ENCODE measurements at regions not wholly inside any gene's neighbourhood (a gene's known extent, or its start where the extent isn't known, plus 50 kb on each side); places are given as distances from the start of the nearest gene placed in this dataset.

DNA sequence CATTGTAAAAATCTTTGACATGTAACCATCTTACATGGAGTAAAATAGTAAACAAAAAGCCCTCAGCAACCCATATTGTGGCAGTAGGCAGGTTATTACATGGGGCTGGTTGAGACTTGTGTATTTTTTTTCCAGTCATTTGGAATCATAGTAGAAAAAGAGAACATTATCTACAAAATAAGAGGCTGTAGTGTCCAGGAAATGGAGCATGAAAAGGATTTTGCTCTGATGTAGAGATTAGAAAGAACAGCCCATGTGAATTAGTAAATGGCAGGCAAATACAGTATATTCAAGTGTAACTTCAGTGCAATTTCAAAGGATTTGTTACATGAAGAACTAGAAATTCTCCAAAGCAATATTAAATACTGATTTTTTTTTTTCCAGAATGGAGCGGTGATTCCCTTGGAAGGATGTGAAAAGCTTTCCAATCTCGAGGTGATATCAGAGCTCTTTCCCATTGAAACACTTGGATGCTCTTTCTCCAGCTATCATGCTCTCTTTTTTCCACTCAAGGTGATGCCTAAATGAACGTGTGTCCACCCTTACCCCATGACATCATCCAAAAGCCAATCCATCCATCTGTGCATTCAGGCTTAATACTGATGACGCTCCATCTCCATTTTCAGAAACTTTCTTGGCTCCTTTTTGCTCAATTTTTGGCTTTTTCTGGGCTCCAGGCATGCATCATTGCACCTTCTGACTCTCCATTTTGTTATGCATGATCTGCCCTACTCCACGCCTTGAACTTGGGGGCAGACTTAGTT, 1034.7 kb downstream of the TYW1 start:
- no peak for DNase-seq (ENCODE audit: low read depth in 4 of 6, low spot score in 6 of 6)
- Histone ChIP-seq H3K9me3 (ENCODE audit: control insufficient read depth, insufficient read depth, low read length) (no peaks in the 10 kb centered on the region), H3K27me3 (ENCODE audit: control insufficient read depth, insufficient read depth, low read length) (no peaks in the 10 kb centered on the region), H3K27ac (ENCODE audit: low read depth, low read length) (no peak overlapping the region), H3K4me3 (ENCODE audit: low read depth, low read length) (no peak overlapping the region), H3K36me3 (ENCODE audit: control insufficient read depth, insufficient read depth, low read length) (no peaks in the 10 kb centered on the region), H3K4me1 (ENCODE audit: control insufficient read depth, insufficient read depth, low read length) (no peaks in the 10 kb centered on the region)
- 91% methylated on average over 3 of the region's 5 CpGs for WGBS (ENCODE audit: insufficient coverage)

DNA sequence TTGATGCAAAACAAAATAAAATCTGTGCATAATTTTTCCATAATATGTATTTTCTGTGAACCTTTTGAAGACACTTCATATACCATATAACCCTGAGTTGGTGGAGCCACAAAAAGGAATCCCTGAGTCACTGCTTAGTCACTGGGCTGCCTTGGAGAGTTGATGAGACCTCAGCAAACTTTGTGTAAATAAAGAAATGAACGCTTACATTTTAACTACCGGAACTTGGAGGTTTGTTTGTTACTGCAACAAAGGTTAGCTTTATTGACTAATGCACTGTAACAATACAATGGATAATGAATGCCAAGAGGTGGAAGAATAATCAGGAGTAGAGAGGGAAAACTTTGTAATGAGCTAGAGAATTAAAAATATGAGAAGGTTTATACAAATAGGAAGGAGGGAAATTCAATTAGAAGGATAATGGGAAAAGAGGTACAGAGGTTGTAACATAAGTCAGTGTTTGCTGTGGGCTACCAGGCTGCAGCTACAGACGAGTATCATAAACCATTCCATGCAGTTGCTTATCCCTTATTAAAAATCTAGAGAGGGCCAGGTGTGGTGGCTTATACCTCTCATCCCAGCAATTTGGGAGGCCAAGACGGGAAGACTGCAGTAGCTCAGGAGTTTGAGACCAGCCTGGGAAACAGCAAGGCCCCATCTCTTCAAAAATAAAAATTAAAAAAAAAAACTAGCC, 1042.1 kb downstream of the TYW1 start:
- no CpG with 5 or more reads among the region's 4 CpGs for WGBS (ENCODE audit: insufficient coverage)
- H3K36me3 ChIP-seq (ENCODE audit: control insufficient read depth, insufficient read depth, low read length) = no peaks in the 10 kb centered on the region
- no peaks in the 10 kb centered on the region for H3K9me3 ChIP-seq (ENCODE audit: control insufficient read depth, insufficient read depth, low read length)
- H3K27ac ChIP-seq (ENCODE audit: low read depth, low read length) = no peak overlapping the region
- H3K4me1 ChIP-seq (ENCODE audit: control insufficient read depth, insufficient read depth, low read length) = no peaks in the 10 kb centered on the region
- no peak overlapping the region for H3K4me3 ChIP-seq (ENCODE audit: low read depth, low read length)
- no peaks in the 10 kb centered on the region for H3K27me3 ChIP-seq (ENCODE audit: control insufficient read depth, insufficient read depth, low read length)
- DNase-seq (ENCODE audit: low read depth in 4 of 6, low spot score in 6 of 6) = no peak

DNA sequence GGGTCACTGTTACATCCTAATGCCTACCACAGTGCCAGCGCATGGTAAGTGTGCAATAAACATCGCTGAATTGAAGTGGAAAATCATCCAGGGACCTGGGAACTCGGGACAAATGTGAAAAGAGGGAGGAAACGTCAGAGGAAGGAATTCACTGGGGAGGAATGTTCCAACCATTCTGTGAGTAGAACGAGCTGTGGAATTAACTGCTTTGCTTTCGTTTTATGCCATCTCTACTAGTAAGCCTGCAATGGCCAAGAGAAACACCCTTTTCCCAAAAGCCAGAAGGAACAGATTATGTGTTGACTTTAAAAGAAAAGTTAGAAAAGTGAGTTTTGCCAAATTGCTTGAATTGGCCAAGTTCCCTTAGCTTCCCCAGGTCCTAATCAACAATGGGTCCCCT, 1044.9 kb downstream of the TYW1 start:
- Histone ChIP-seq H3K4me3 (ENCODE audit: low read depth, low read length) (no peak overlapping the region), H3K9me3 (ENCODE audit: control insufficient read depth, insufficient read depth, low read length) (no peaks in the 10 kb centered on the region), H3K36me3 (ENCODE audit: control insufficient read depth, insufficient read depth, low read length) (no peaks in the 10 kb centered on the region), H3K27me3 (ENCODE audit: control insufficient read depth, insufficient read depth, low read length) (no peaks in the 10 kb centered on the region), H3K27ac (ENCODE audit: low read depth, low read length) (no peak overlapping the region), H3K4me1 (ENCODE audit: control insufficient read depth, insufficient read depth, low read length) (no peaks in the 10 kb centered on the region)
- WGBS (ENCODE audit: insufficient coverage) = 84% methylated on average over 4 of the region's 6 CpGs
- DNase-seq (ENCODE audit: low read depth in 4 of 6, low spot score in 6 of 6) = no peak

DNA sequence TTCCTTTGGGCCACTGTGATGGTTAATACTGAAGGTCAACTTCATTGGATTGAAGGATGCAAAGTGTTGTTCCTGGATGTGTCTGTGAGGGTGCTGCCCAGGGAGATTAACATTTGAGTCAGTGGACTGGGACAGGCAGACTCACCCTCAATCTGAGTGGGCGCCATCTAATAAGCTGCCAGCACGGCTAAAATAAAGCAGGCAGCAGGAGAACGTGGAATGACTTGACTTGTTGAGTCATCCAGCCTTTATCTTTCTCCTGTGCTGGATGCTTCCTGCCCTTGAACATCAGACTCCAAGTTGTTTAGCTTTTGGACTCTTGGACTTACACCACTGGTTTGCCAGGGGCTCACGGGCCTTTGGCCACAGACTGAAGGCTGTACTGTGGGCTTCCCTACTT, 1046.9 kb downstream of the TYW1 start:
- H3K9me3 ChIP-seq (ENCODE audit: control insufficient read depth, insufficient read depth, low read length) = no peaks in the 10 kb centered on the region

DNA sequence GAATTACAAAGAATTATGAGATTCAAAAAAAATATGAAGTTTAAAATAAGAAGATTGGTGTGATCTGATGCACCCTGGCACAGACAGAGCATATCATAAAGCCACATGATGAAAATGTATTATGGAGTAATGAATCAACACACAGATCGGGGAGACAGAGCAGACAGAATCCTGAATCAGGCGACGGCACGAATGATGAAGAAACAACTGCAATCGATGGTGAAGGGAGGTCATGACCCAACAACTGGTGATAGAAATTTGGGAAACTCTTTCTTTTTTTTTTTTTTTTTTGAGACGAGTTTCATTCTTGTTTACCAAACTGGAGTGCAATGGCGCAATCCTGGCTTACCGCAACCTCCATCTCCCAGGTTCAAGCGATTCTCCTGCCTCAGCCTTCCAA, 1054.0 kb downstream of the TYW1 start:
- no peaks in the 10 kb centered on the region for H3K27me3 ChIP-seq (ENCODE audit: control insufficient read depth, insufficient read depth, low read length)
- H3K4me3 ChIP-seq (ENCODE audit: low read depth, low read length) = no peak overlapping the region
- DNase-seq (ENCODE audit: low read depth in 4 of 6, low spot score in 6 of 6) = no peak
- no peaks in the 10 kb centered on the region for H3K36me3 ChIP-seq (ENCODE audit: control insufficient read depth, insufficient read depth, low read length)
- H3K9me3 ChIP-seq (ENCODE audit: control insufficient read depth, insufficient read depth, low read length) = no peaks in the 10 kb centered on the region
- no peak overlapping the region for H3K27ac ChIP-seq (ENCODE audit: low read depth, low read length)
- no peaks in the 10 kb centered on the region for H3K4me1 ChIP-seq (ENCODE audit: control insufficient read depth, insufficient read depth, low read length)
- WGBS (ENCODE audit: insufficient coverage) = 84% methylated on average over 5 of the region's 9 CpGs

More for the DNA sequence above, 1046.9 kb downstream of the TYW1 start:
- WGBS (ENCODE audit: insufficient coverage) = 98% methylated on average over 4 of the region's 4 CpGs
- H3K36me3 ChIP-seq (ENCODE audit: control insufficient read depth, insufficient read depth, low read length) = no peaks in the 10 kb centered on the region
- H3K27ac ChIP-seq (ENCODE audit: low read depth, low read length) = no peak overlapping the region
- no peaks in the 10 kb centered on the region for H3K27me3 ChIP-seq (ENCODE audit: control insufficient read depth, insufficient read depth, low read length)
- H3K4me3 ChIP-seq (ENCODE audit: low read depth, low read length) = no peak overlapping the region
- H3K4me1 ChIP-seq (ENCODE audit: control insufficient read depth, insufficient read depth, low read length) = no peaks in the 10 kb centered on the region
- no peak for DNase-seq (ENCODE audit: low read depth in 4 of 6, low spot score in 6 of 6)

DNA sequence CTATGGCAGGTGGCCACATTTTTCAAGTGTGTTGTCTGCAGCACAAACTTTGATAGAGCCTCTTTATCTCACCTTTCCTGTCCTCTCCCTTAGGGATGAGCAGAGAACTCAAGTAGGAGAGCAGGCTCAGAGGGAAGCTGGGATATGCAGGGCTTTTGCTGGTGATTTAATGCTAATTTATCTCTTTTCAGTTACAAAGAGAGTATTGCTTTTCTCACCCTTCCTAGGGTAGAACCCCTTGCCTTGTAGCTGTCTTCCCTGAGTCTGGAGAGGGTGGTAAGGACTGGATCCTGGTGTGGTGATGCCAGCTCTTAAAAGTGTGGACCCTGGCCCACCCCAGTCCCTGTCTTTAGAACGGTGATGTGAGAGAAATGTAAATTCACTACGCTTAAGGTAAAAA, 1061.4 kb downstream of the TYW1 start:
- Histone ChIP-seq H3K9me3 (ENCODE audit: control insufficient read depth, insufficient read depth, low read length) (no peaks in the 10 kb centered on the region), H3K36me3 (ENCODE audit: control insufficient read depth, insufficient read depth, low read length) (no peaks in the 10 kb centered on the region), H3K27ac (ENCODE audit: low read depth, low read length) (no peak overlapping the region), H3K27me3 (ENCODE audit: control insufficient read depth, insufficient read depth, low read length) (no peaks in the 10 kb centered on the region), H3K4me1 (ENCODE audit: control insufficient read depth, insufficient read depth, low read length) (no peaks in the 10 kb centered on the region), H3K4me3 (ENCODE audit: low read depth, low read length) (no peak overlapping the region)
- DNase-seq (ENCODE audit: low read depth in 4 of 6, low spot score in 6 of 6) = no peak
- 17% methylated on average over 1 of the region's 2 CpGs for WGBS (ENCODE audit: insufficient coverage)

DNA sequence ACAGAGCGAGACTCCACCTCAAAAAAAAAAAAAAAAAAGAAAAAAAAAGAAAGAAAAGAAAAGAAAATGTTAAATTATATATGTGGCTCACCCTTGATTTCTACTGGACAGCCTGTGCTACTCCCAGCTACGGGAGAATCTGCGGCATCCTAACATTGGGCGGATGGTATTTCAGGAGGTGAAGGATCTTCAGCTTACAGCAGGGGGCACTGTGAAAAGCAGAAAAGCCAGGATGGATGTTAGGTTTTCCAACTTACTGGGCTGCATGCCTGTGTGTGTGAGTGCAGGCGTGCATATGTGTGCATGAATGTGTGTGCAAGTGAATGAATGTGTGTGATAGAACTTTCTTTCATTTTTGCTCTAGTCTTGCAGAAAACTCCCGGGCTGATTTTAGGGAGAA, 1066.5 kb downstream of the TYW1 start:
- Histone ChIP-seq H3K27ac (ENCODE audit: low read depth, low read length) (no peak overlapping the region), H3K4me1 (ENCODE audit: control insufficient read depth, insufficient read depth, low read length) (no peaks in the 10 kb centered on the region), H3K36me3 (ENCODE audit: control insufficient read depth, insufficient read depth, low read length) (no peaks in the 10 kb centered on the region), H3K4me3 (ENCODE audit: low read depth, low read length) (no peak overlapping the region), H3K9me3 (ENCODE audit: control insufficient read depth, insufficient read depth, low read length) (no peaks in the 10 kb centered on the region), H3K27me3 (ENCODE audit: control insufficient read depth, insufficient read depth, low read length) (no peaks in the 10 kb centered on the region)
- DNase-seq (ENCODE audit: low read depth in 4 of 6, low spot score in 6 of 6) = peak in 2 of 6 donors; percentile 36 to 76
- 68% methylated on average over 4 of the region's 6 CpGs for WGBS (ENCODE audit: insufficient coverage)

DNA sequence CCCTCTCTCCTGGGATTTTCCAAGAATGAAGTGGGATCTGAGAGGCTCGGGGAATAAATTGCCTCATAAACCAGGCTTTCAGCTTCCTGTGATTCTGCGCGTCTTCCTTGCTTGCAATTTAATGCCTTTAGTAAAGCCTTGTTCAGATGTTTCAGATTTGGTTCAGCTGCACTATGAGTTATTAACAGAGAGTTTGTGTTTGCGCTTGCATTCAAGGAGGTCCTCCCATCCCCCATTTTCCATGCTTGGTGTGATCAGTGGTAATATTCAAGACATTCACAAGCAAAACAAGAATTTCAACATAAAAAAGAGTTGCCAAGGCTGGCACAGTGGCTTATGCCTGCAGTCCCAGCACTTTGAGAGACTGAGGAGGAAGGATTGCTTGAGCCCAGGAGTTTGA, 1068.9 kb downstream of the TYW1 start:
- Histone ChIP-seq H3K27ac (ENCODE audit: low read depth, low read length) (no peak overlapping the region), H3K36me3 (ENCODE audit: control insufficient read depth, insufficient read depth, low read length) (no peaks in the 10 kb centered on the region), H3K27me3 (ENCODE audit: control insufficient read depth, insufficient read depth, low read length) (no peaks in the 10 kb centered on the region), H3K4me3 (ENCODE audit: low read depth, low read length) (no peak overlapping the region), H3K9me3 (ENCODE audit: control insufficient read depth, insufficient read depth, low read length) (no peaks in the 10 kb centered on the region), H3K4me1 (ENCODE audit: control insufficient read depth, insufficient read depth, low read length) (no peaks in the 10 kb centered on the region)
- no CpG with 5 or more reads among the region's 4 CpGs for WGBS (ENCODE audit: insufficient coverage)
- peak in 2 of 6 donors; percentile 57 to 66 for DNase-seq (ENCODE audit: low read depth in 4 of 6, low spot score in 6 of 6)

DNA sequence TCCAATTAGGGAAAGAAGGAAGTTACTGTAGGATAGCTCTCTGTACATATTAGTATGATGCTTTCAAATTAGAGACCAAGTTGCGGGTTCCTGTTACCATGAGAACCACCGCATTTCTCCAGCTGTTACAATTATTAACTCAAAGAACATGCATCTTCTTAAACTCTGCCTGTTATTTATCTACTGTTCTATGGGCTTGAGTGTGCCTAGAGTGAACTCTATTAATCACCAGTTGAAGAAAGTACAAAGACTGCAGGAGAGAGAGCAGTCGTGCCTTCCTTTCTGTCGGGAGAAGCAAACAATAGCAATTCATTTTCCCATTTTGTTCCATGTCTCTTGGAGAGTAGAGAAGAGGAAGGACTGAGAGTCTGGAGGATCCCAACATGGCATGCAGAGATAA, 1071.2 kb downstream of the TYW1 start:
- Histone ChIP-seq H3K36me3 (ENCODE audit: control insufficient read depth, insufficient read depth, low read length) (no peaks in the 10 kb centered on the region), H3K27me3 (ENCODE audit: control insufficient read depth, insufficient read depth, low read length) (no peaks in the 10 kb centered on the region), H3K4me1 (ENCODE audit: control insufficient read depth, insufficient read depth, low read length) (no peaks in the 10 kb centered on the region), H3K9me3 (ENCODE audit: control insufficient read depth, insufficient read depth, low read length) (no peaks in the 10 kb centered on the region), H3K4me3 (ENCODE audit: low read depth, low read length) (no peak overlapping the region), H3K27ac (ENCODE audit: low read depth, low read length) (no peak overlapping the region)
- WGBS (ENCODE audit: insufficient coverage) = no CpG with 5 or more reads among the region's 4 CpGs
- DNase-seq (ENCODE audit: low read depth in 4 of 6, low spot score in 6 of 6) = peak in 1 of 6 donors; percentile 79

DNA sequence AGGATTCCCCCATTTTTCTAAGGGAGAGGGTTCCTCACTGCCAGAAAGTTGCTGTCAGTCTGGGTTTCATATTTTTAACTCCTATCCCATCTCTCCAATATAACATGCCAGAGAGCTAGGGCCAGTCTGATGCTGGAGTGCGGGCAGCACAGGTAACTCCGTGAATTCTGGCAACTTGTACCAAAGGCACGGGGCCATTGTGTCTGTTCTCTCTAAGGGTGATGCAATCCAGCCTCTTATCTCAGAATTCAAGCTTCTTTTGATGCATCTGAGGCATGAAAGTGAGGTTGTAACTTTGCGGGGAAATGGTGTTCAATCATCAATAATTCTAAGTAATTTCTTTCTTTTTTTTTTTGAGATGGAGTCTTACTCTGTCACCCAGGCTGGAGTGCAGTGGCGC, 1074.4 kb downstream of the TYW1 start:
- Histone ChIP-seq H3K27me3 (ENCODE audit: control insufficient read depth, insufficient read depth, low read length) (no peaks in the 10 kb centered on the region), H3K4me3 (ENCODE audit: low read depth, low read length) (no peak overlapping the region), H3K9me3 (ENCODE audit: control insufficient read depth, insufficient read depth, low read length) (no peaks in the 10 kb centered on the region), H3K27ac (ENCODE audit: low read depth, low read length) (no peak overlapping the region), H3K36me3 (ENCODE audit: control insufficient read depth, insufficient read depth, low read length) (no peaks in the 10 kb centered on the region), H3K4me1 (ENCODE audit: control insufficient read depth, insufficient read depth, low read length) (no peaks in the 10 kb centered on the region)
- no CpG with 5 or more reads among the region's 5 CpGs for WGBS (ENCODE audit: insufficient coverage)
- no peak for DNase-seq (ENCODE audit: low read depth in 4 of 6, low spot score in 6 of 6)

All from spinal cord (tissue), 9 donors.